ENCODE measurements at regions not wholly inside any gene's neighbourhood (a gene's known extent, or its start where the extent isn't known, plus 50 kb on each side); places are given as distances from the start of the nearest gene placed in this dataset.

DNA sequence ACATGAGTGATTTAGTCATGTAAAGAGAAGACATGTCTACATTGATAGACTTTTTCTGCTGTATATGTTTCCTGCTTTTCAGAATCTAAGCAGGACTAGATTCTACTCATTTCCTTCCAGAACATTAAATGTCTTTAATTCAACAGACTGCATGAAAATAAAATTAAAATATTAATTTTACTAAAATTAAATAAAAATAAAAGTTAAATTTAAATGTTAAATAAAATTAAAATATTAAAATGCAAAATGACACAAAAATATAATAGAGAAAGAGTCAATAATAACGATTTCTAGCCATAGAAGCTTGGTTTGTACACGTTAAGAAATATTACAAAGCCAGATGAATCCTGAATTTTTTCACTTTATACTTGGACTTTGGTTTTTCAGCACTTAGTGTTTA is 552.8 kb upstream of the NR5A2 start:
- Histone ChIP-seq H3K4me3 (ENCODE audit: low read depth, low read length, poor library complexity, severe bottlenecking) (no peak overlapping the region), H3K27ac (ENCODE audit: low read depth, low read length, poor library complexity, severe bottlenecking) (no peak overlapping the region), H3K27me3 (replicated peaks; ENCODE audit: insufficient read depth, low read depth, low read length, poor library complexity) (no peaks in the 10 kb centered on the region), H3K4me1 (ENCODE audit: insufficient read depth, low read length, poor library complexity, severe bottlenecking) (no peaks in the 10 kb centered on the region), H3K9me3 (ENCODE audit: low read depth, low read length, poor library complexity, severe bottlenecking) (no peaks in the 10 kb centered on the region), H3K36me3 (ENCODE audit: insufficient read depth, low read length, poor library complexity, severe bottlenecking) (no peaks in the 10 kb centered on the region)
- ChIA-PET CTCF (no interaction called here), POLR2A (ENCODE audit: low non-redundant PET) (no interaction called here)
- BruUV-seq (replicated peaks), result no TSS peak
- intact Hi-C loops (cut with micrococcal nuclease; ENCODE audit: unreplicated experiment), result no loop called here
- TF ChIP-seq, protein P1, sequence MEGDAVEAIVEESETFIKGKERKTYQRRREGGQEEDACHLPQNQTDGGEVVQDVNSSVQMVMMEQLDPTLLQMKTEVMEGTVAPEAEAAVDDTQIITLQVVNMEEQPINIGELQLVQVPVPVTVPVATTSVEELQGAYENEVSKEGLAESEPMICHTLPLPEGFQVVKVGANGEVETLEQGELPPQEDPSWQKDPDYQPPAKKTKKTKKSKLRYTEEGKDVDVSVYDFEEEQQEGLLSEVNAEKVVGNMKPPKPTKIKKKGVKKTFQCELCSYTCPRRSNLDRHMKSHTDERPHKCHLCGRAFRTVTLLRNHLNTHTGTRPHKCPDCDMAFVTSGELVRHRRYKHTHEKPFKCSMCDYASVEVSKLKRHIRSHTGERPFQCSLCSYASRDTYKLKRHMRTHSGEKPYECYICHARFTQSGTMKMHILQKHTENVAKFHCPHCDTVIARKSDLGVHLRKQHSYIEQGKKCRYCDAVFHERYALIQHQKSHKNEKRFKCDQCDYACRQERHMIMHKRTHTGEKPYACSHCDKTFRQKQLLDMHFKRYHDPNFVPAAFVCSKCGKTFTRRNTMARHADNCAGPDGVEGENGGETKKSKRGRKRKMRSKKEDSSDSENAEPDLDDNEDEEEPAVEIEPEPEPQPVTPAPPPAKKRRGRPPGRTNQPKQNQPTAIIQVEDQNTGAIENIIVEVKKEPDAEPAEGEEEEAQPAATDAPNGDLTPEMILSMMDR (conservative IDR thresholded peaks at IDR 0.05; ENCODE audit: low read depth, low read length), result no peak
- TF ChIP-seq EZH2 (IDR thresholded peaks at IDR 0.05; ENCODE audit: borderline replicate concordance, low read depth, low read length, poor library complexity, severe bottlenecking), result no peak
- DNase-seq (ENCODE audit: low spot score), result no peak

DNA sequence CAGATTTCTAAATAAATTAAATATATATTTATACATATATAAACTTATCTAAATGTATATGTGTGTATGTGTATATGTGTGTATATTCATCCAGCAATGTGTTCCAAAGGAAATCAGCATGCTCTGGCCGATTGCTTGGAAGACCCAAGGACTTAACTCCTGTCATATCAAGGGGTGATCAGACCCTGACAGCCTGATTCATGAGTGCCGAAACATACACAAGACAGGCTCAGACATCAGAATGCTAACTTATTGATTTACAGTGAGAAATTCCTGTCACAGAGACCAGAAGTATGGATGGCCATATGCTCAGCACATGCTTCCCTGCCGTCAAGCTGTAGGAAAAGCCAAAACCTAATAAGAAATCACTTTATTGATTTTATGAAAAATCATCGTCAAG is 545.1 kb upstream of the NR5A2 start:
- H3K9me3 ChIP-seq (ENCODE audit: low read depth, low read length, poor library complexity, severe bottlenecking), result no peaks in the 10 kb centered on the region
- ChIA-PET POLR2A (ENCODE audit: low non-redundant PET) (no interaction called here), CTCF (no interaction called here)
- no peaks in the 10 kb centered on the region for H3K4me1 ChIP-seq (ENCODE audit: insufficient read depth, low read length, poor library complexity, severe bottlenecking)
- H3K27ac ChIP-seq (ENCODE audit: low read depth, low read length, poor library complexity, severe bottlenecking), result no peak overlapping the region
- no peaks in the 10 kb centered on the region for H3K27me3 ChIP-seq (replicated peaks; ENCODE audit: insufficient read depth, low read depth, low read length, poor library complexity)
- BruUV-seq (replicated peaks), result no TSS peak
- no peak for TF ChIP-seq EZH2 (IDR thresholded peaks at IDR 0.05; ENCODE audit: borderline replicate concordance, low read depth, low read length, poor library complexity, severe bottlenecking)
- TF ChIP-seq, protein P1 (conservative IDR thresholded peaks at IDR 0.05; ENCODE audit: low read depth, low read length), result no peak
- intact Hi-C loops (cut with micrococcal nuclease; ENCODE audit: unreplicated experiment), result no loop called here
- DNase-seq (ENCODE audit: low spot score), result no peak
- H3K4me3 ChIP-seq (ENCODE audit: low read depth, low read length, poor library complexity, severe bottlenecking), result no peak overlapping the region
- H3K36me3 ChIP-seq (ENCODE audit: insufficient read depth, low read length, poor library complexity, severe bottlenecking), result no peaks in the 10 kb centered on the region

DNA sequence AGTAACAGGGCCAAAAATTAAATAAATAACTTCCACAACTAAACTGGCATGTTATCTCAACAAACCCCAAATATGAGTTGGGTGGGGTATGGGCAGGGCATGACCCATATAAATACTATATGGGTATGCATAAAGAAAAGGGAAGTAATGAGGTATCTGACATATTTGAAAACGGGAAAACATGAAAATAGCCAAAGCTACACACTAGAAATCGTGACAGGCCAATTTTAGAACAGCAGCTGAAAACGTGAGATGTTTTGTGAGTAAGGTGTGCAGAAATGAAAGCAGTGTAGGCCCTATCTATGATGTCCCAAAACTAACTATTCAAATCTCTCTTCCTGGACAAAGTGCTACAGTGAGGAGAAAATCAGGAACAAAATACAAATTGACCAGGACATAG is 537.9 kb upstream of the NR5A2 start:
- Histone ChIP-seq H3K4me1 (ENCODE audit: insufficient read depth, low read length, poor library complexity, severe bottlenecking) (peaks cover 14% of the 10 kb centered on the region), H3K9me3 (ENCODE audit: low read depth, low read length, poor library complexity, severe bottlenecking) (peaks cover 11% of the 10 kb centered on the region), H3K27ac (ENCODE audit: low read depth, low read length, poor library complexity, severe bottlenecking) (no peak overlapping the region), H3K27me3 (replicated peaks; ENCODE audit: insufficient read depth, low read depth, low read length, poor library complexity) (no peaks in the 10 kb centered on the region), H3K4me3 (ENCODE audit: low read depth, low read length, poor library complexity, severe bottlenecking) (no peak overlapping the region), H3K36me3 (ENCODE audit: insufficient read depth, low read length, poor library complexity, severe bottlenecking) (no peaks in the 10 kb centered on the region)
- intact Hi-C loops (cut with micrococcal nuclease; ENCODE audit: unreplicated experiment), result no loop called here
- no TSS peak for BruUV-seq (replicated peaks)
- no peak for DNase-seq (ENCODE audit: low spot score)
- ChIA-PET CTCF (no interaction called here), POLR2A (ENCODE audit: low non-redundant PET) (no interaction called here)
- TF ChIP-seq, protein P1 (conservative IDR thresholded peaks at IDR 0.05; ENCODE audit: low read depth, low read length), result no peak
- TF ChIP-seq EZH2 (IDR thresholded peaks at IDR 0.05; ENCODE audit: borderline replicate concordance, low read depth, low read length, poor library complexity, severe bottlenecking), result no peak

Measured in A673 (cell line).